HepG2 (cell line): ENCODE measurements at regions not wholly inside any gene's neighbourhood (a gene's known extent, or its start where the extent isn't known, plus 50 kb on each side); places are given as distances from the start of the nearest gene placed in this dataset.

Experiments used
- JUNB ChIP-seq: sonication (generic); formaldehyde crosslinking; IDR thresholded peaks from 2 replicates; pipeline ENCODE4 v1.8.0; 2022; ENCODE audit warnings: missing genetic modification reagents, mild to moderate bottlenecking, borderline replicate concordance
- MAFF ChIP-seq: IDR thresholded peaks from 2 replicates; pipeline ENCODE4 v1.6.1; 2011; ENCODE audit warnings: low read depth, low read length, improper control_type of control experiment
- ZNF547 ChIP-seq: sonication (generic); formaldehyde crosslinking; IDR thresholded peaks from 2 replicates; pipeline ENCODE4 v1.5.1; 2020; ENCODE audit warnings: mild to moderate bottlenecking, missing genetic modification reagents
- TF ChIP-seq, protein P1 (sequence below): sonication (generic); formaldehyde crosslinking; IDR thresholded peaks from 2 replicates; pipeline ENCODE4 v1.5.0; 2020; ENCODE audit warnings: mild to moderate bottlenecking, missing genetic modification reagents, moderate library complexity

DNA sequence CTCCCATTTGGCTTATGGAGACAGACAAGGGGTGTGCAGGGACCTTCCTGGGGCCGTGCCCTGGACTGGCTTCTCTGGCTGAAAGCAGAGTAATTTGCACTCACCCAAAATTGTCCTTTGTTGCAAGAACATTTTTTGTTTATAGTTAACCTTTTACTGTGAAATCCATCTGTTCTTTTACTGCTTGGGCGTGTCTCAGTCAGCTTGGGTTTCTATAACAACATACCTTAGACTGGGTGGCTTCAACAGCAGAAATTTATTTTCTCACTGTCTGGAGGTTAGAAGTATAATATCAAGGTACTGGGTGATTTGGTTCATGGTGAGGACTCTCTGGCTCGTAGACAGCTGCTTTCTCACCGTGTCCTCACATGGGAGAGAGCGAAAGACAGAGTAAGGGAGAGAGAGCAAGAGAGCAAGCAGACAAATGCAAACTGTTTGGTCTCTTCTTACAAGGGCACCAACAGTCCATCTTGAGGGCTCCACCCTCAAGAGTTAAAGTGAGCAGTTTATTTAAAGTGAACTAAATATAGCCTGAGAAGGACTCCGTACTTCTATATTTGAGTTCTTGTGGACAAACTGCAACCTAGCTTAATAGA, 131.0 kb upstream of the NPY start:
- no peak for TF ChIP-seq MAFF
- TF ChIP-seq ZNF547 (CRISPR knock-in tag): no peak
- TF ChIP-seq JUNB: no peak
- TF ChIP-seq, protein P1, sequence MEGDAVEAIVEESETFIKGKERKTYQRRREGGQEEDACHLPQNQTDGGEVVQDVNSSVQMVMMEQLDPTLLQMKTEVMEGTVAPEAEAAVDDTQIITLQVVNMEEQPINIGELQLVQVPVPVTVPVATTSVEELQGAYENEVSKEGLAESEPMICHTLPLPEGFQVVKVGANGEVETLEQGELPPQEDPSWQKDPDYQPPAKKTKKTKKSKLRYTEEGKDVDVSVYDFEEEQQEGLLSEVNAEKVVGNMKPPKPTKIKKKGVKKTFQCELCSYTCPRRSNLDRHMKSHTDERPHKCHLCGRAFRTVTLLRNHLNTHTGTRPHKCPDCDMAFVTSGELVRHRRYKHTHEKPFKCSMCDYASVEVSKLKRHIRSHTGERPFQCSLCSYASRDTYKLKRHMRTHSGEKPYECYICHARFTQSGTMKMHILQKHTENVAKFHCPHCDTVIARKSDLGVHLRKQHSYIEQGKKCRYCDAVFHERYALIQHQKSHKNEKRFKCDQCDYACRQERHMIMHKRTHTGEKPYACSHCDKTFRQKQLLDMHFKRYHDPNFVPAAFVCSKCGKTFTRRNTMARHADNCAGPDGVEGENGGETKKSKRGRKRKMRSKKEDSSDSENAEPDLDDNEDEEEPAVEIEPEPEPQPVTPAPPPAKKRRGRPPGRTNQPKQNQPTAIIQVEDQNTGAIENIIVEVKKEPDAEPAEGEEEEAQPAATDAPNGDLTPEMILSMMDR: no peak
